Activated CD8-positive, alpha-beta memory T cell treated with anti-CD3 and anti-CD28 coated beads, Interleukin-2, amount 10 ng/mL, durations not matched to agents 7 days and 5 days (primary cell): ENCODE measurements at regions not wholly inside any gene's neighbourhood (a gene's known extent, or its start where the extent isn't known, plus 50 kb on each side); places are given as distances from the start of the nearest gene placed in this dataset.
A peak's percentile ranks its signal among the peaks of the same experiment; 100 is the strongest.
"Not testable (repeated sequence)": the region's sequence is repeated elsewhere in the genome, so short reads cannot be mapped to it uniquely, and the experiment has no call there.

Experiments used
- ATAC-seq: fragments of 150-1000 bp; cut with Tn5 transposase; one replicate; pipeline ENCODE4 v1.10.0; 2021; ENCODE audit warnings: moderate library complexity
- CTCF ChIA-PET: fragments of 350-600 bp; sonication (Branson Sonifier 250); formaldehyde crosslinking; loops from one replicate; lab custom pipeline; 2021; ENCODE audit warnings: antibody characterized with exemption; lab: Charles Lee
- DNase-seq: peaks from one replicate; pipeline ENCODE4 v3.0.0-alpha.2; 2020
- H3K27ac Mint-ChIP-seq: one replicate; pipeline ENCODE4 v1.8.0; 2021; ENCODE audit warnings: mild to moderate bottlenecking, mixed read lengths
- H3K27me3 Mint-ChIP-seq: one replicate; pipeline ENCODE4 v1.8.0; 2021; ENCODE audit warnings: mixed read lengths
- H3K36me3 Mint-ChIP-seq: one replicate; pipeline ENCODE4 v1.8.0; 2021; ENCODE audit warnings: mild to moderate bottlenecking, mixed read lengths
- H3K4me1 Mint-ChIP-seq: one replicate; pipeline ENCODE4 v1.8.0; 2021; ENCODE audit warnings: mixed read lengths
- H3K4me3 Mint-ChIP-seq: one replicate; pipeline ENCODE4 v1.8.0; 2021; ENCODE audit warnings: mild to moderate bottlenecking, moderate library complexity, mixed read lengths
- H3K9me3 Mint-ChIP-seq: one replicate; pipeline ENCODE4 v1.8.0; 2022; ENCODE audit warnings: low read depth, mixed read lengths

GRCh38 chr2:7094231-7094741 lies 177.1 kb downstream of the RNF144A start:
- peaks cover 8% of the 10 kb centered on the region for H3K4me1 Mint-ChIP-seq
- no peak for DNase-seq
- ATAC-seq: no peak
- no peaks in the 10 kb centered on the region for H3K27me3 Mint-ChIP-seq
- no peak overlapping the region for H3K4me3 Mint-ChIP-seq
- no peaks in the 10 kb centered on the region for H3K36me3 Mint-ChIP-seq
- CTCF ChIA-PET: no interaction called here
- H3K9me3 Mint-ChIP-seq: no peaks in the 10 kb centered on the region
- H3K27ac Mint-ChIP-seq: no peak overlapping the region

- peaks cover 8% of the 10 kb centered on the region for H3K4me1 Mint-ChIP-seq
- no peak overlapping the region for H3K4me3 Mint-ChIP-seq
- DNase-seq (no peak), ATAC-seq (no peak)
- CTCF ChIA-PET: interaction anchor here (0.9 to 3.6 kb wide), 13 partner anchors 10 to 1772 kb away, joined by 3 to 19 read pairs (median 4); no protein-coding TSS in a partner anchor
- no peaks in the 10 kb centered on the region for H3K36me3 Mint-ChIP-seq
- no peak overlapping the region for H3K27ac Mint-ChIP-seq
- no peaks in the 10 kb centered on the region for H3K9me3 Mint-ChIP-seq
- H3K27me3 Mint-ChIP-seq: no peaks in the 10 kb centered on the region
Observed at GRCh38 chr2:7096726-7097352, 179.6 kb downstream of the RNF144A start.

GRCh38 chr2:7097353-7097895 lies 180.2 kb downstream of the RNF144A start:
- no peaks in the 10 kb centered on the region for H3K27me3 Mint-ChIP-seq
- DNase-seq: peak; percentile 82
- no peaks in the 10 kb centered on the region for H3K36me3 Mint-ChIP-seq
- no peaks in the 10 kb centered on the region for H3K9me3 Mint-ChIP-seq
- H3K4me1 Mint-ChIP-seq: peaks cover 8% of the 10 kb centered on the region
- peak; percentile 97 for ATAC-seq
- CTCF ChIA-PET: interaction anchor here (0.7 to 3.6 kb wide), 18 partner anchors 11 to 1772 kb away, joined by 3 to 19 read pairs (median 4); no protein-coding TSS in a partner anchor
- peak overlapping the region; percentile 57 for H3K4me3 Mint-ChIP-seq
- peak overlapping the region; percentile 0 for H3K27ac Mint-ChIP-seq

GRCh38 chr2:7098816-7099215 lies 181.6 kb downstream of the RNF144A start:
- CTCF ChIA-PET: interaction anchor here (1.3 to 3.6 kb wide), 2 partner anchors 12 to 29 kb away, joined by 3 to 19 read pairs; no protein-coding TSS in a partner anchor
- Mint-ChIP-seq H3K27ac (no peak overlapping the region), H3K4me1 (peaks cover 8% of the 10 kb centered on the region), H3K27me3 (no peaks in the 10 kb centered on the region), H3K36me3 (no peaks in the 10 kb centered on the region), H3K4me3 (no peak overlapping the region), H3K9me3 (no peaks in the 10 kb centered on the region)
- ATAC-seq: no peak
- DNase-seq: no peak

- H3K27ac Mint-ChIP-seq, H3K9me3 Mint-ChIP-seq, H3K4me3 Mint-ChIP-seq, DNase-seq, ATAC-seq, H3K27me3 Mint-ChIP-seq, H3K36me3 Mint-ChIP-seq, H3K4me1 Mint-ChIP-seq: not testable (repeated sequence)
- CTCF ChIA-PET: interaction anchor here (1.3 to 3.6 kb wide), 2 partner anchors 11 to 30 kb away, joined by 3 to 19 read pairs; no protein-coding TSS in a partner anchor
Observed at GRCh38 chr2:7099687-7100086, 182.5 kb downstream of the RNF144A start.

- CTCF ChIA-PET: no interaction called here
- ATAC-seq: no peak
- Mint-ChIP-seq H3K9me3 (no peaks in the 10 kb centered on the region), H3K27me3 (no peaks in the 10 kb centered on the region), H3K36me3 (no peaks in the 10 kb centered on the region), H3K4me3 (no peak overlapping the region), H3K27ac (no peak overlapping the region), H3K4me1 (no peaks in the 10 kb centered on the region)
- no peak for DNase-seq
Observed at GRCh38 chr2:7102826-7103225, 185.6 kb downstream of the RNF144A start.

GRCh38 chr2:7108792-7109532 lies 191.8 kb downstream of the RNF144A start:
- H3K9me3 Mint-ChIP-seq: peaks cover 1% of the 10 kb centered on the region
- CTCF ChIA-PET: interaction anchor here (0.6 to 4.4 kb wide), 2 partner anchors 11 to 16 kb away, joined by 4 to 19 read pairs; no protein-coding TSS in a partner anchor
- no peak overlapping the region for H3K27ac Mint-ChIP-seq
- peaks cover 2% of the 10 kb centered on the region for H3K4me1 Mint-ChIP-seq
- H3K4me3 Mint-ChIP-seq: no peak overlapping the region
- DNase-seq (no peak), ATAC-seq (no peak)
- no peaks in the 10 kb centered on the region for H3K27me3 Mint-ChIP-seq
- H3K36me3 Mint-ChIP-seq: peaks cover 1% of the 10 kb centered on the region

- no peak overlapping the region for H3K4me3 Mint-ChIP-seq
- no peak overlapping the region for H3K27ac Mint-ChIP-seq
- H3K27me3 Mint-ChIP-seq: no peaks in the 10 kb centered on the region
- CTCF ChIA-PET: interaction anchor here (0.6 to 4.4 kb wide), 2 partner anchors 11 to 16 kb away, joined by 4 to 19 read pairs; no protein-coding TSS in a partner anchor
- DNase-seq (no peak), ATAC-seq (no peak)
- peaks cover 3% of the 10 kb centered on the region for H3K9me3 Mint-ChIP-seq
- H3K4me1 Mint-ChIP-seq: peaks cover 2% of the 10 kb centered on the region
- H3K36me3 Mint-ChIP-seq: peaks cover 2% of the 10 kb centered on the region
Observed at GRCh38 chr2:7109533-7109885, 192.3 kb downstream of the RNF144A start.

- no peaks in the 10 kb centered on the region for H3K27me3 Mint-ChIP-seq
- no peak for ATAC-seq
- H3K27ac Mint-ChIP-seq: no peak overlapping the region
- peaks cover 2% of the 10 kb centered on the region for H3K4me1 Mint-ChIP-seq
- no peak for DNase-seq
- peaks cover 4% of the 10 kb centered on the region for H3K36me3 Mint-ChIP-seq
- CTCF ChIA-PET: interaction anchor here (4.4 kb wide), 1 partner anchor 13 kb away, joined by 19 read pairs; no protein-coding TSS in a partner anchor
- H3K9me3 Mint-ChIP-seq: peaks cover 3% of the 10 kb centered on the region
- no peak overlapping the region for H3K4me3 Mint-ChIP-seq
Observed at GRCh38 chr2:7111626-7112025, 194.4 kb downstream of the RNF144A start.

GRCh38 chr2:7115364-7115763 lies 198.2 kb downstream of the RNF144A start:
- no peak for DNase-seq
- H3K4me3 Mint-ChIP-seq: no peak overlapping the region
- H3K4me1 Mint-ChIP-seq: no peaks in the 10 kb centered on the region
- peaks cover 4% of the 10 kb centered on the region for H3K36me3 Mint-ChIP-seq
- no peaks in the 10 kb centered on the region for H3K27me3 Mint-ChIP-seq
- H3K9me3 Mint-ChIP-seq: peaks cover 3% of the 10 kb centered on the region
- no peak for ATAC-seq
- CTCF ChIA-PET: interaction anchor here (0.7 to 1.3 kb wide), 2 partner anchors 18 to 29 kb away, joined by 3 read pairs; no protein-coding TSS in a partner anchor
- H3K27ac Mint-ChIP-seq: no peak overlapping the region

GRCh38 chr2:7115906-7116305 lies 198.7 kb downstream of the RNF144A start:
- DNase-seq (no peak), ATAC-seq (no peak)
- Mint-ChIP-seq H3K4me1 (no peaks in the 10 kb centered on the region), H3K27ac (no peak overlapping the region), H3K4me3 (no peak overlapping the region), H3K36me3 (peaks cover 4% of the 10 kb centered on the region), H3K9me3 (peaks cover 3% of the 10 kb centered on the region), H3K27me3 (no peaks in the 10 kb centered on the region)
- CTCF ChIA-PET: interaction anchor here (0.7 kb wide), 1 partner anchor 28 kb away, joined by 3 read pairs; no protein-coding TSS in a partner anchor

GRCh38 chr2:7116511-7116910 lies 199.3 kb downstream of the RNF144A start:
- ATAC-seq (no peak), DNase-seq (no peak)
- Mint-ChIP-seq H3K4me1 (no peaks in the 10 kb centered on the region), H3K27me3 (no peaks in the 10 kb centered on the region), H3K9me3 (peaks cover 3% of the 10 kb centered on the region), H3K27ac (no peak overlapping the region), H3K36me3 (peaks cover 4% of the 10 kb centered on the region), H3K4me3 (no peak overlapping the region)
- CTCF ChIA-PET: interaction anchor here (1.2 kb wide), 1 partner anchor 19 kb away, joined by 3 read pairs; no protein-coding TSS in a partner anchor

GRCh38 chr2:7117076-7117475 lies 199.9 kb downstream of the RNF144A start:
- H3K4me3 Mint-ChIP-seq: no peak overlapping the region
- CTCF ChIA-PET: interaction anchor here (1.2 kb wide), 1 partner anchor 20 kb away, joined by 3 read pairs; no protein-coding TSS in a partner anchor
- peaks cover 4% of the 10 kb centered on the region for H3K36me3 Mint-ChIP-seq
- H3K9me3 Mint-ChIP-seq: peaks cover 3% of the 10 kb centered on the region
- ATAC-seq: no peak
- H3K4me1 Mint-ChIP-seq: no peaks in the 10 kb centered on the region
- no peak for DNase-seq
- no peak overlapping the region for H3K27ac Mint-ChIP-seq
- no peaks in the 10 kb centered on the region for H3K27me3 Mint-ChIP-seq
